HG03095 (cell line): ENCODE measurements at regions not wholly inside any gene's neighbourhood (a gene's known extent, or its start where the extent isn't known, plus 50 kb on each side); places are given as distances from the start of the nearest gene placed in this dataset.

ENCODE experiments used
- ATAC-seq: cut with Tn5 transposase; IDR thresholded peaks from one replicate; pipeline ENCODE4 v1.9.1; 2021; ENCODE audit warnings: moderate library complexity; ENCODE audit not compliant: unreplicated experiment

DNA sequence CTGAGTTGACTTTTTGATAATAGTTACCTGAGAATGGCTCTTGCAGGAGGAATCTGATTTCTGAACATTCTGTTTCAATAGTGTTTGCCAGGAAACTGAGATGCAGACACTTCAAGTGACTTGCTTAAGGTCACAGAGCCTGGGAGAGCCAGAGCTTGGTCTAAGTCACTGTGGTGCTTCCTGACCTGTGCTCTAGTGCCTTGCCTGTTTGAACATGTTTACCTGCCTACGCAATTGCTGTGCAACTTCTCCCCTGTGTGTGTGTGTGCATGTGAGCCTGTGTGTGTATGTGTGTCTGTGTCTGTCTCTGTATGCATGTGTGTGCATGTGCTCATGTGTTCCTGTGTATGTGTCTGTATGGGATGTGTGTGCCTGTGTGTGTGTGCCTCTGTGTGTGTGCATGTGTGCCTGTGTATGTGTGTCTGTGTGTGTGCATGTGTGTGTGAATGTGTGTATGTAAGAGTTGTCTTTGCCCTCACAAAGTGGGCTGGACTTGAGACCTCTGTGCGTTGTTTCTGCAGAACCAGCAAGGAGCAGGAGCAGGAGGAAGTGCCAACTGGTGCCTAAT lies 185.8 kb downstream of the GADD45G start:
- no peak for ATAC-seq

DNA sequence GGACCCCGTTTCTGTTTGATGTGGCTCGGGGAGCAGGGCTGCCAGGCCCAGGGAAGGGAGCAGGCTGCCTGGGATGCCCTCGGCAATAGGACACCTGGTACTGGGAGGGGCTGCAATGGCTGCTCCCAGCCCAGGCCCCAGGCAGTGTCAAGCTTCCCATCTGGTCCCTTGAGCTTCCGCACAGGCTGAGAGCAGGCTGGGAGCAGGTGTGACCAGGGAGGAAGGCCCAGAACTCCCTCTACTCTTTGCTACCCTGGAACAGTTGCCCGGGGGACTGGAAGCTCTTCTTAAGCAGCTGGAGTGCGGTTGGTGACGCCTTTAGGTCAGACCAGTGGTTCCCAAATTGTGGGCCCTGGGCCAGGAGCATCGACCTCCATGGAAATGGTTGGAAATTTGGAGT lies 186.9 kb downstream of the GADD45G start:
- ATAC-seq: no peak

DNA sequence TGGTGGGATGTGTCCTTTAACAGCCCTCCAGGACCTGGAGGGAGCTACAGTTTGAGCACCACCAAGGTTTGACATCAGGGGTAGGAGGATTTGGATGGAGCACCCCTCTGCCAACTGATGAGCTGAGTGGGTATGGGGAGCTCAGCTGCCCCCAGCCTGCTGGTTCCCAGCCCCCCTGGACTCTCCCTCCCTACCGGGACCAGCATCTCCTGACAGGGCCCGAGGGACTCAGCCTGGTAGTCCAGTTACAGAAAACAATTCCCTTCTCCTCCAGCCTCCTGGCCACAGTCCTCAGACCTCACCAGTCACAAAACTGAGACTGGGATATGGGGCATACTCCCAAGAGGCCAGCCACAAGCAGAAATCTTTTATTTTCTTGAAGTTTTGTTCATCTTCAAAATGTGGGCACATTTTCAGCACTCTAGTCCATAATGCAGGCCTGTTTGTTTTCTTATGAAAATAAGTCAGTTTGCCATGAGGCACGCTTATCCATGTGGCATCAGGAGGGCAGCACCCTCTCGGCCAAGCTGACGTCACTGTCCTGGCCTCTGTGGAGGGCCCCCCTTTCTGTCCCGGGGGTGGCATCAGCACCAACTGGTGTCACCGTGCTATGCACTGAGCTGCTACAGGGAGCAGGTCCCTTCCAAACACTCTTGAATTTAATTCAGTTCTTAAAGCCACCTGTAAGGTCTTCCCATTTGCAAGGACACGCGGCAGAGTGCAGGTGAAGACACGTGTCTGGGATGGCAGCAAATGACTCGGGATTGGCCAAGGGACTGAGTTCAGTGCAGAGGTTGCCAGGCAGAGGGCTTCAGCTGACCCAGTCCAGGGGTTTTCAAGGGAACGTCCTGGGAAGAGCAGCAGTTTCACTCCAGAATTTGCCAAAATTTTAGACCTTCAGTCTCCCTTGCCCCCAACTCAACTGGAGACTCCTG lies 187.6 kb downstream of the GADD45G start:
- no peak for ATAC-seq

DNA sequence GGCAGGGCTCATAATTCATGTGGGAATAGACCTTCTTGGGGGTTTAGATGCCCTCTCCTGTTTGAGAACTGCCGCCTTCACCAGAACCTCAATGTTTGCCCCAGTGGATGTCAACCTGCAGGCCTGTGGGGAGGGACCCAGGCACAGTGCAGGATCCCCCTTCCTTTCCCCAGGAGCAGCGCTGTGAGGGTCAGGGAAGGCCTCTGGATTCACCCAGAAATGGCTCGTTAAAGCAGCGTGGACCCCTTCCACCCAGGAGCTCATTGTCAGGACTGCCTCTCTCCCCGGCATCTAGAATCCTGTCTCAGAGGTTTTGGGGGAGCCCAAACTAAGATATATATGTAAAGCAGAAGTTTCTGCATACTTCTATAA lies 188.3 kb downstream of the GADD45G start:
- ATAC-seq: no peak

DNA sequence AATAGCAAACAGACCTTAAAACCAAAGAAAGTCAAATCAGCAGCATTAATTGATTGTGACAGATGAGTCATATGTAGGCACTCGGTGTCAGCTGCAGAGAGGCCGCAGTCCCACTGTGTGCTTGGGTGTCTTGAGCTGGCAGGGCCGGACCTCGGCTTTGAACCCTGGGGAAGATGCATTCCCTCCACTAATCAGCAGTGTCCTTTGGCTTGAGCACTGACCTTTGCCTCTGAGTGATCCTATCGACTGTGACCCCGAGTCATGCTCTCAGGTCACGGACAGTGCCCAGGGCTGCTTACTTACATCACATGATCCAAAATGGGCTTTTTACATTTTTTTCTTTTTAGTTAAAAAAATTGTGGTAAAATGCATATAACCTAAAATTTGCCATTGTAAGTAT lies 188.7 kb downstream of the GADD45G start:
- ATAC-seq: no peak

DNA sequence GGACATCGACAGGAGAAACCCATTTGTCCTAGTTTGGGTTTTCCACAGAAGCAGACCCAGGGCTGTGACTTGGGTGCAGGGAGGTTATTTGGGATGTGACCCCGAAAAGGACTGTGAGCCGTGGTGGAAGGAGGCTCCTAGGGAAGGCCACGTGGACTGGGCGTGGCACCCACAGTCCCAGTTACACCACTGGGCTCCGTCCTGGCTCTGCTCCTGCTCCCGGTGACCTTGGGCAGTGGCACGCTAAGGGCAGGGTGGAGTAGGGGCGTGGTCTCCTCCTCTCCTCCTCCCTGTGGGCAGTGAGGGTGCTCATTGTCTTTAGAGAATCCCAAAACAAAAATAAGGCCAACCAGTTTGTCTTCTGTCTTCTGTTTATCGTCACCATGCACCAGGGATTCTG lies 190.1 kb downstream of the GADD45G start:
- ATAC-seq: no peak

DNA sequence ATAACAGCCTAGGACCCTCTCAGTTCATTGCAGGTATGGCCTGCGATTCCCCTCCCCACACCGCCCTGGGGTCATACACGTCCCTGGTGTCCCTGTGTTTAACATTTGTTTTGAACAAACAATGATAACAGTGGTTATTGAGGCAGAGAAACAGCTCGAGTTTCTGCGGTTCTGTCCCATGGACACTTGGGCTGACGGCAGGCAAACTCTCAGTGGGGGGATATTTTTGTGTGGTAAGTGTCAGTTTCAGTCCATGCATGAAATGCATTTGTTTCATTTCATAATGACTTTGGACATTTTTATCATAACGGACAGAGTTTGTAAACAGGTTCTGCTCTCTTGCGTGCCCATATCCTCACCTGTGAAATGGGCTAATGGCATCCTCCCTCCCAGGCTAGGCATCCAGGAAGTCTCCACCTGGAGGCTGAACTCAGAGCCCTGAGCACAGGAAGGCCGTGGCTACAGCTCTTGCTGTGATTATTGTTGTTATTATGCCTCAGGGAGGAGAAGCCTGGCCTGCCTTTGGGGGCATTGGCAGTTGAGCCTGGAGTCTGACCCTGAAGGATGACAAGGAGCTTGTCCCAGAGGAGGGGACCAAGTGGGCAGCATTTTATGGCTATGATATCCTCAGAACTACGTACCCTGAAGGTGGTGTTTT lies 190.9 kb downstream of the GADD45G start:
- ATAC-seq: no peak

DNA sequence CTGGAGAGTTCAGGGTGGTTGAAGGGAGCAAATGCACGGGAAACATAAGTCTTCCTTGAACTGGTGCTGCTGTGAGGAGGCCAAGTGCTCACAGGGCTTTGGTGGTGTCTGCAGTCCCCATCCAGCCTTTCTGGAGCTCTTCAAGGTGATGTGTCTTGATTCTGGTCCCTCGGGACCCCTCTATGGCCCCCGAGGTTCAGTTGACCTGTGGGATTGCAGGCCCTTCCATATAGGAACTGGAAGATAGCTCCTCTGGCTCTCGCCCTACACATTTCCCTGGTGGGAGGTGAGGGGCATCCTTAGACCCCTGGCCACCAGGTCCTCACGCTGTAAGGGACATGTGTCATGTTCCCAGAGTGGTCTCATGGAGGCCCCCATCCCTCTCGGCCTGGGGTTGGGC lies 191.8 kb downstream of the GADD45G start:
- no peak for ATAC-seq

DNA sequence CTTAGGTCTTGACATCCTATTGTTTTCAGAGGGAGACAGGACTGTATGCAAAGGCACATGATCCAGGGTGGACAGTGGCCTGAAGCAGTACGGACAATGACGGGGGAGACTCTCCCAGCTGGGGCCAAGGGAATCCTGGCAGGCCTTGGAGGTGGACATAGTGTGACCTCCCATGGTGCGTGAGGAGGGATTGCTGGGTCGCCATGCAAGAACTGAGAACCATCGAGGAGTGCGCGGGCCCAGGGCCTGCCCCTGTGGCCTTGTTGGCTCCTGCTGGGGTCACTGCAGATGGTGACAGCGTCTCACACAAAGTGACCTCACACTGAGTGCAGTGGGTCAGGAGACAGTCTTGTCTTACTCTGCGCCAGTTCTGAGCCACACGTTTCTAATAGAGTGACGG lies 192.4 kb downstream of the GADD45G start:
- no peak for ATAC-seq

DNA sequence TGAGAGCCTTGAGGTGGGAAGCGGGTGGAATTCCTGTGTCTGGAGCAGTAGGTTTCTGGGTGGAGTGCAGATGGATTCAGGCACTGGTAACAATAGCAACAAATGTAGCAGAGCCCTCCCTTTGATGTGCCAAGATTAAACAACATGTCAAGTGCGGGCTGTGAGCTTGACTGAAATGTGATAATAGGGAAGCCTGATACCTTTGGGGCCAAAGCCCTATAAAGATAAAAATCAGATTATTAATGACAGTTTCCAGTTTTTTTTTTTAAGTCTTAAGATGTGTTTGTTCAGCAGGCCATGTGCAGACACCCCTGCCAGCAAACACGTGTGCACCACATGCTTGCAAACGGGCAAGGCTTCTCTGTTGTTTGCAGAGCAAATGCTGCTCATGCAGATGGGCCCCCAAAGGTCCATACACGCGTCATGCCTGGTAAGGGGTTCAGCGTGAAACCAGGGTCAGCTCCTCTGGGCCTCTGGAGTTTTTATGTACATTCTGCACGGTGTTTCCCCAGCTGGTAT lies 193.2 kb downstream of the GADD45G start:
- no peak for ATAC-seq

DNA sequence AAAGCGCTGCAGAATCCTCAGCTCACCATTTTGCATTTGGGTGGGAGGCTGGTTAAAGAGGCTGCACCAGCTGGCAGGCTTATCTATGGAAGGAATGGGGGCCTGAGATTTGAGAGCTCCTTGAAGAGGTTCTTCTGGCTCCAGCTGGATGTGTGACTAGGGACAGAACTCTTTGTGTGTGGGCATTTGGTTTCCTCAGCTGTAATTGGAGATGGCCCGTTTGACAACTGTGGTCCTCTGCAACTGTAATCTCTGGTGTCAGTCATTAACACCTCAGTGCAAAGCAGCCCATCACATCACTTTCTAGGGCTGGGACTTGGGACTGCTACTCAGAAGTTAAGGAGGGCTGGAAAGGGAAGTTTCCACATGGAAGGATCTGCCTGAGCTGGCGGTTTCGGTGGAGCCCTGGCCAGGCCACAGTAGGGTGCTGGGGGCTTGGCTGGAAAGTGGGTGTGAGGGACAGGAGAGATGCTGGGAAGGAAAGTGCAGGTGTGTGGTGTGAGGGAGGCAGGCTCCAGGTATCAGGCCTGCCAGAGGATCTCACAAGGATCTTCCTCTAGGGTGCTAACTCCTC lies 193.8 kb downstream of the GADD45G start:
- ATAC-seq: no peak

DNA sequence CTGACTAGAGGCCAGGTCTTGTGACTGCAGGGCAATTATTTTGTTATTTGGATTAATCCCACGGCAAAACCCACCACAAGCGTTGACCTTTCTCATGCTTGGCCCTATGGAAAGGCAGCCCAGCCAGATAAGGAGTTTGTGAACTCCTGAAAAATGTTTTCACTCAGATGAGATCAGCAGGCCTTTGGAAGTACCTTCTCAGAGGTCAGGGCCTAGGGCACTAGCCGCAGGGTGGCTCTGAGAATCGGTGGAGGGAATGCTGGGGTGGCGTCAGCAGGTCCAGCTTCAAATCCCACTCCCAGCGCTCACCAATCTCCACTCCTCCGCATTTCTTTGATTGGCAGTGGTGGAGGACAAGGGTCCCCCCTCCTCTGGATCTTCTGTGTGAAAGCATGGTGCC lies 194.4 kb downstream of the GADD45G start:
- no peak for ATAC-seq

DNA sequence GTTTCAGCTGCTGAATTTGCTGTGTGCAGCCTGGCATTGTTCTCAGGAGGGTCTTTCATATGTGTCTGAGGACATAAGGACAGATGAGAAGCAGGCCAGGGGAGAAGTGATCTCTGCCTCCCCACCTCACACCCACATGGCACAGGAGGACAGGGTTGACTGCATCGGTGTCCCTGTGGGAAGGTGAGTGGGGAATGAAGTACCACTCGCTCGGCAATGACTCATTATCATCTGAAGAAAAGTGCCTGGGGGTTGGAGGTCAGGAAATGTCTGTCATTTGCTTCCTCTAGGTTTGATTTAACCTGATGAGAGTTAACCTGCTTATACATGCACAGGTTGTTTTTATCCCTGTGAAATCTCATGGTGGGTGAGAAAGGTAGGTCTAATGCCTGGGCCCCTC lies 195.0 kb downstream of the GADD45G start:
- ATAC-seq: no peak

DNA sequence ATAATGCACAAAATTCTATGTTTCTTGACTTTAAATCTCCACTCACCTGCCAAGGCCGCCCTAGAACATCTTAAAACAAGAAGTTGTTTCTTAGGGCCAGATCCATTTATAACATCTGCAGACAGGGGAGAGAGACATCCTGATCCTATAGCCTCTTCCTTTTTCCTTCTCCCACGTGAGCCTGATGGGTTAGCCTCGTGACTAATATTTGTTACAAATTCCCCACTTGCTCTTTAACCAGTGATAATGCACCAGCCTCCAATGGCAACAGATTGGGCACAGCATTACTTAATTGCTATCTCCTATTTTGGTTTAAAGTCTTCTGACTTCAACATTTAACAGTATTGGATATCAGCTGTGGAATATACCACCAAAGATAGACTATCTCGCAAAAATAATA lies 196.5 kb downstream of the GADD45G start:
- no peak for ATAC-seq

DNA sequence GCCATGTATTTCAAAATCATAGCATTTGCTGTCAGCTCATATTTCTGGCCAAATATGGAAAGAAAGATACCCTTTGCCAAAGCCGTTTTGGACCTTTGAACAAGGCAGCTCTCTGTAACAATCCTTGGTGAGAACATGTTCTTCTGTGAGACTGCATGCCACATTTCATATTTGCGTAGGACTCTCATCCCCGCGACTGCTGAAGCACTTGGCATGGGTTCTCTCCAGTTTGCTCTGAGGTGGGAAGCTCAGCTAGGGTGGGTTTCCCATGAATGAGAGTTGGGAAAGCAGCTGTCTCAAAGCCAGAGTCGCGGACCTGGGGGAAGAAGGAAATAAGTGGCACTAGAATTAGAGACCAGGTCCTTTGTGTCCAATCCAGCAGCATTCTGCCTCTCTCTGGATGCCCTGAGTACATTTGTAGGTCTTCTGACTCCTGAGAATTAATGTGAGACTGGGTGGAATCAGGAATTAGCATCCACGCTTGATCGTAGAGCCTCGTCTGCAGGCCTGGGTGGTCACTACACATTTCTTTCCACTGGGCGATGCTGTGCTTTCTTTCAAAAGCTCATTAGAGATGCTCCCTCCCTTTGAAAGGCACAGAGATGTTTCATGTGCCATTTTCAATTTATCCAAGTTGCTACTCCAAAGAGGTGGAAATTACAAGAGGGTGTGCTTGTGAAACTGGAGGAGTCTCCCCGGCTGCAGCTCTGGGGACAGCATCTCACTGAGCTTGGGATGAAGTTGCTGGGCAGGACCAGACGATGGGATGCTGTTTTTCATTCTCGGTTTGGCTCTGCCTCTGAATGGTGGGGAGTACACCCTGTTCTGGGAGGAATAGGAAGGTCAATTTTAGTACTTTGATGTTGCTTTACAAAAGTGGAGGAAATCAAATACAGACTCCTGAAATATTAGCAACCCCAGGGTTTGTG lies 197.2 kb downstream of the GADD45G start:
- ATAC-seq: no peak

DNA sequence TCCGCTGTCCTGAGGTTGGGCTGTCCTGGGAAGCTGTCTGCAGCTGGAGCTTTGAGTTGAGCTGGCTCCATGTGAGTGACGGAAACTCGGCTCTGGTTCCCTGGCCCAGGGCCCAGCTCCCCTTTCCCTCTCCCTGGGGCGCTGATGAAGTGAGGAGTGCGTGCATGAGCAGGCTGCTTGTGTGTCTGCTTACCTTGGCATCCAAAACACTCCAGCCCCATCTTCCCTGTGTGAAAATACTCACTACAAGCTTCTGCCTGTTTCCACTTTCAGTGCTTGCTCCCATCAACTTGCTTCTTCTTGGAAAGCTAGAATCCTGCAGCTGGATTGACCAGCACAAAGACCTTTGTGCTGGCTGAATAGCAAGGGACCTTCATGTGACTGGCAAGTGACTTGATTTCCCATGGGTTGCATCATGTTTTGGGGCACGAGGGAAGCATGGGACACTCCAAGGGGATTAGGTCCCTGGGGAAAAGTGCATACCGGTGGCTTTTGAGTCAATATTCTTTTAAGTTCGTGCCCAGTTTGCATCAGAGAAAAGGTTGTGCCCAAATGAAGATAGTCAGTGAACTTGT lies 198.1 kb downstream of the GADD45G start:
- ATAC-seq: no peak

DNA sequence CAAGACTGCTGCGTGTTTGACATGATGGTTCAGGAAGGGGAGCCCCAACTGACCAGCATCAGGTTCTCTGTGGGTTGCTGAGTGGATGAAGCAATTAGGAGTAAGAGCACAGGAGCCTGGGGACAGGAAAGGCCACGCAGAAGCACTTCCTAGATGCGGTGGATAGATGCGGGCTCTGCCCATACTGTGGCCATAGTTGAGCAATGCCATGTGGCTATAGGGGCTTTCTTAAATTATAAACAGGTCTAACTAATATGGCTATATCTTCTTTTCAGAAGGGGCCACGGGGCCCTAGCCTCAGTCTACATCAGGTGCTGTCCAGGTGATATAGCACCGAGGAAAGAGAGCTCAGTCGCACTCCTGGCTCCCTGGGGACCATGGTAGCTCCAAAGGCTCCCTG lies 198.6 kb downstream of the GADD45G start:
- no peak for ATAC-seq

DNA sequence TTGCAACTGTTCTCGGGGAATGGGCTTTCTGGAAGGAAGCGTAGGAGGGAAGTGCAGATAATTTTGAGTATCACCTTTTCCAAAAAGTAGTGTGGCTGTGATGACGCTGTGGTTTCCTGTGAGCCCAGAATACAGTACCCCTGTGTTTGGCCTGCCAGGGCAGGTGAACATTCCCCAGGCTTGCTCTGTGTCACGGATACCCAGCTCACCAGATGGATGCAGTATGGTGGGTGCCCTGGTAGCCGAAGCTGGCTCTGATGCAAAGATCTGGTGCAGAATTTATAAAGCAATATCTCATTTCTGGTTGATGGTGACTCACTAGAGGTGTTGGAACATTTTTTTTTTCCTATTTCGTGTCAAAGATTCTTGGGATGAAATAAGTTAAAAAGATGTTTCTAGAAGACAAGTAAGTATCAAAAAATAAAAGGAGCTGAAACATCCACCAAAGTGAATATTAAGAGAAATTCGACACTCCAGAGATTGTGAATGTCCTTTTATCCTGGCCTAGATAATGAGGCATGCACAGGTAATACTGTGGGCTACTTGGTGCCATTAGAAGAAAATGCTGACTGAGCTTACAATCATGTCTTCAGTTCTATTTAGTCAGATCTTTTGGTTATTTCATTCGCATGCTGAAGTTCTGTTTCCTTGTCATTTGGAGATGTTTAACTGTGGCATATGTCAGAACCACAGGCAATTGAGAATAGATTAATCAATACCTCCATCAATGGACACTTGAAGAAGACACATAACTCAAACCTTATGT lies 200.1 kb downstream of the GADD45G start:
- no peak for ATAC-seq

DNA sequence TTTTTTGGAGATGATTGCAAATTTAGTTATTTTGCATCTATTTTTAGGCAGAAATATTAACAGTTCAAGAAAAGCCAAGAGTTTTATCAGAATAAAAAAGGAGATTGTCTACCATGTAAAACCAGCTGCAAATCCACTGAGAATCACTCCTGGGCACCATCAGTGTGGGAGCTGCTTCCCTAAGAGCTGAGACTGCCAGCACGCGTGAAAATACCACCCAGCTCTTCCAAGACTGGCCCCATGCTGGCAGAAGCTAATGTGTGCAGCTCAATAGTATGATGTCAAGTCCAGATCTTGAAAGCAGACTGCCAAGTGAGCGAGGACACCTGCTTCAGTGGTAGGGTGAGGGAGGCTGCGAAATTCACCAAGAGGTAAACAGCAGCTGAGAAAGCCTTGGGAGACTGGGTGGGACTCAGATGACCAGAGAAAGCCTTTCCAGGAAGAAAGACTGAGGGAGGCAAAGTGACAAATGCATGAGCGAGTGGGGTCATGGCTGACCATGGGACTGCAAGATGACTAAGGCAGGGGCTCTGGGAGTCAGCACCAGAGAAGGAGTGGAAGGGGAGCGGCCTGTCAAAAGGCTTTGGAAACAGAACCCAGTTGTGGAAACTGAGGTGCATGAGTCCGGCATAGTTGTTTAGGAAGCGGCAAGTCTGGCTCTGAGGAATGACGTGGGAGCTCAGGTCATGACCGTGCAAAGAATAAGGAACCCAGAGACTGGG lies 200.9 kb downstream of the GADD45G start:
- ATAC-seq: no peak
